GM18511 (cell line): ENCODE measurements at regions not wholly inside any gene's neighbourhood (a gene's known extent, or its start where the extent isn't known, plus 50 kb on each side); places are given as distances from the start of the nearest gene placed in this dataset.
A peak's percentile ranks its signal among the peaks of the same experiment; 100 is the strongest.

Experiments used
- ATAC-seq: cut with Tn5 transposase; IDR thresholded peaks from one replicate; pipeline ENCODE4 v1.9.1; 2021; ENCODE audit warnings: mild to moderate bottlenecking, moderate library complexity; ENCODE audit not compliant: unreplicated experiment

DNA sequence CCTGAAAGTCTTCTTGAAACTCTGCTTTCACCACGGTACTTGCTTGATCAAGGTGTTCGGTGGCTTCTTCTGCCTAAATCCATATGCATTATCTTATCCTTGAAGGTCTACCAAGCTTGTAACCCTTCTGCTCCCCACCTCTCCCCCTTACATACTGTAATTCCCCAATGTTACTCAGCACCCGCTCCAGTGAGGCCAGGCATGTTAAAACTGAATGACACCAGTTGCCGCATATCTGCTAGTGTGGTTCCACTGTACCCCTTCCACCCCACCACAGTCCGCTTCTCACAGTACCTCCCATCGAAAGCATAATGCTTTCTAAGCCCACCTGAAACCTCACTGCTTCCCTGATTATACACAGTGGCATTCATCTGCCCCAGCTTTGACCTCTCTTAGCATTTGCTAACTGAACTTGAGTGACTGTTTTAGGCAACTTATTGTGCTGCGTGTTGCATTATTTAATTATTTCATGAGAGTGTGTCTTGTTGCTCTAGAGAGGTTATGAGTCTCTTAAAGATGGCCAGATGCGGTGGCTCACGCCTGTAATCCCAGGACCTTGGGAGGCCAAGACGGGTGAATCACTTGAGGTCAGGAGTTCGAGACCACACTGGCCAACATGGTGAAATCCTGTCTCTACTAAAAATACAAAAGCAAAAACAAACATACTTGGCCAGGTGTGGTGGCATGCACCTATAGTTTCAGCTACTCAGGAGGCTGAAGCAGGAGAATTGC lies 87.6 kb upstream of the MBNL2 start:
- ATAC-seq: no peak

DNA sequence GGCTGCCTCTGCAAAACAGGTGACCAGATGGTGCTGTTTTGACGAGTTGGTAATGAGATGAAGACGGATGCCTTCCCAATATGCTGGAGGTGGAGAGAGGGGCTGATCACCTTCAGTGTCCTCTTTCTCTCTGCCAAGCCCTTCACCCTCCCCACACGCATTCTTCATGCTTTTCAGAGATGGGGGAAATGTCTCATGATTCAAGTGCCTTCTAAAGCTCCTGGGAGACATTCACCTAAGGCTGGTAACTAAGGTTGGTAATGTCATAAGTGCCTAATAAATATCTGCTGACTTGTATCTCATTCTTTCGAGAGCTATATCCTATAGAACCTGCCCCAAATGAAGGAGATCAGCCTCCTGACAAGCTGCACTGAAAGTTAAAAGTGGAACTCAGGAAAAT lies 86.2 kb upstream of the MBNL2 start:
- ATAC-seq: no peak

DNA sequence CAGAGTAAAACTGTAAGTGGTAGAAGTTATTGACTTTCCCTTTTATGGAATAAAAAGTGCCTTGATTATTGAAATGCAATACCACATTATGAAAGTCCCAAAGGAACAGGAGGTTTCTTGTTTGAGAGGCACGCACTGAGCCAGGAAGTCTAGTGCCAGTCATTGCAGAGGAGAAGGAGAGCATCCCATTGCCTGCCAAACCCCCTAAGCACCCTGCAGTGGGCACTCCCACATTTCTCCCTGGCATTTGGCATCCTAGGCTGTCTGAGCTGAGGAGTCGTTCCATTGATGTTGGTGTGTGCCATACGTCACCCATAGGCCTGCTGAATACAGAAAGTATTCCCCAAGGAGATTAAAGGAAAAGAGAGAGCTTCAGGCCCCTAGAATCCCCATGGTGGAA lies 85.7 kb upstream of the MBNL2 start:
- no peak for ATAC-seq

DNA sequence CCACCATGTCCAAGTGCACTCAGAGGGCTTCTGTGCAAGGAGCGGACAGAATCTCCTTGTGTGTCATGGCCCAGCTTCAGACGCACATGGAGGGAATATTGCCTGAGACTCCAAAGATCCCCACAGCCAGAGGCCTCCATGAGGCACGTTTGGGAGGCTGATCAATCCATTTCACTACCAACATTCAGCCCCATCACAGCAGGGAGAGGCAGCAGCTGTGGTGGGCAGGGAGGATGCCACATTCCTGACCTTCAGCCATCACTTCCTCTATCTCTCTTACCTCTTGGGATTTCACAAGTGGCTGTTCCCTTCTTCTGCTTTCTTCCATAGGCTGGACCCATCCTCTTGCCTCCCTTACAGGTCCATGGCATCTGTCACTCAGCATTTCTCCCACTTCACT lies 82.4 kb upstream of the MBNL2 start:
- no peak for ATAC-seq

DNA sequence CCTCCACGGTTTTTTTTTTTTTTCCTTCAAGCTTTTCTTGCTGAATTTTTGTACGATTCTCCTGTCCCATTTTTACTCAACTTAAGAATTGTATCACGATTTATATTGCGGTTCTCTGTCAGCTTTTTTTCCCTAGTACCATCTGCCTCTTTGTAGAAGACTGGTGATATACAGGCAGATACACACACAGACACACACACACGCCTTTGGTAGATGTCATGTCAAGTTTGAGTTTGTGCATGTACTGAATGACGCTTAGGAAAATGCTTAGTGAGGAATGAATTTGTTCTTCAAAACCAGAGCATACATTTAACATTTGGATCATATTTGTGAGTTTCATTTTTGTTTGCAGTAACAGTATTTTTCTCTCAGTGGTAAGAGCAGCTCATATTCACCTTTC lies 82.0 kb upstream of the MBNL2 start:
- ATAC-seq: no peak

DNA sequence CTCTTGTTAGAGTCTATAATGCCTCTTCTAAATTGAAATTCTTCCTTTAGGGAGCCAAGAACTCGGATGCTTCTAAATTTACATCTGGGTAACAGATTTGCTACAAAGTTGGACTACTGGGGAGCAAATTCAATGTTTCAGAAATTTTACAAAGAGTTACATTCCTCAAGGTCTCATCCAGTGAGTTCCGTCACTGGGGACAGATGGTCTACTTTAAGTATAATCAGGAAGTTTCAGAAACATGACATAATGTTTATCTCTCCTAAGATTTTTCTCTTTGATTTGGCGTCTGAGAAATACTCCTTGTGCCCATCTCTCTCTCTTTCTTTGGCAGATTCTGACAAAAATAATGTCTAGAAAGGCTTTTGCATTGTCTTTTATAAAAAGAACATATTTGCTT lies 81.5 kb upstream of the MBNL2 start:
- no peak for ATAC-seq

DNA sequence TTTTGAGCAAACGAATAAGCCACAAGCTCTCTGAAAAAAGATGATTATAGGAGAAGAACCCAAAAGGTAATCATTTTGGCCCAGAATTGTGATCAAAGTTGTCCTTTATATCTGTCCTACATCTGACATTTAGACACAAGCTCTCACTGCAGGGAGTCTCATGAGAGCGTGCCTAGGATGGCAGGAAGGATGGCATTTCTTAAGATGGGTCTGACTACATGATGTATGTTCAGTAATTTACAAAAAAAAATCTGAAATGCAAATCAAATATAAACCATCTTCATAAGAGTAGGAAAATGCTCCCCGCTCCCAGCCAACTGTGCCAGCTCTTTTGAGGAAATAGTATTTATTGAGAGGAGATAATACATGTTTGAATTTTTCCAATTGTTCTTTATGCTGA lies 81.0 kb upstream of the MBNL2 start:
- ATAC-seq: no peak

DNA sequence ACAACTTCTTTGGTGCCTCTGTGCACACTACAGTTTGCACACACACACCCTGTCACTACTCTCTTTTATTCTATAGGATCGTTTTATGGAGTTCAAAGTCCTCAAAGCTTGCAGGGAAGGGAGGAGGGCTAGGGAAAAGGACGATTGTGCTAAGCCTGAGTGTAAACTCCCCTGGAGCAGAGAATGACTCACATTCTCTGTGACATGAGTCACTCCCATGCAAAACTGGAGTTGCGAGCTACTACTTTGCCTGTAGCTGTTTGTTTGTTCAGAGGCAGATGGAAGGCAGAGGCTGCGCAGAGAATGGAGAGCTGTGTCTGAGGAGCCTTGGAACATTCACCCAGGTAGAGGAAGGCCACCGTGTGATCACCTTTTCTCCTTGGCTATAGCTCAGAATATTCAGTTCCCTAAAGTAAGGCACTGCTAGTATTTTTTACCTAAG lies 80.5 kb upstream of the MBNL2 start:
- ATAC-seq: peak; percentile 95

DNA sequence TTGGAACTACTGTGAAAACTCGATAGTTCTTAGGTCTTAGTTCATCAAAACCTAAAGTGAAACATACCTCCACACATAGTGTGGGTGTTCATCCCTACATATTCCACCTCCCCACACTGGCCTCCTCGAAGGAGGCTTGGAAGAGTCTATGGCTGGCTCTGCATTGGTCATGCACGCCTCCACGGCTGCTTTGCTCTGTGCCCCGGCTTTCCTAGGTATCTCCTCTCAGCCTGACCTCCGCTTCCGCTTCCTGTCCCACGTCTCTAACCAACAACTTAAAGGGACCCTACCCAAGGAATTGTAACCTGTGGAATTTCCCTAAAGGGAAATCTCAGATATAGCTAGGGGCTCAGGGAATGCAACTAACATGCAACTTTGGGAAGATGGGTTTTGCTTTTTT lies 79.7 kb upstream of the MBNL2 start:
- no peak for ATAC-seq

DNA sequence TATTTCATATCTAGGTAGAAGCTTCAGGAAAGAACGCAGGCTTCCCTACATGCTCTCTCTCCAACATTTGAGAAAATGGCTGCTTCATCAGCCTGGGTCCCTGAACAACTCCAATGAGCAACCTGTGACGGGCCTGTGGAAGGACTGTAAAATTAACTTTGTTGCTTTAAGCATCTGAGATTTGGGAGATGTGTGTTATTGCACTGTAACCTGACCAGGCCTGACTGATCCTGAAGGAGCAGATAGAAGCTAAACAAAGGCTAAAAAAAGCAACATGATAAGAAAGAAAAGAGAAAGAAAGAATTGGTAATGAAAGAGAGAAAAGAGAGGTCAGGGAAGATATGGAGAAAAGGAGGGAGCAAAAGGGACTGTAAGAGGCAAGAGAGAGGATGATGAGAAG lies 77.1 kb upstream of the MBNL2 start:
- ATAC-seq: no peak

DNA sequence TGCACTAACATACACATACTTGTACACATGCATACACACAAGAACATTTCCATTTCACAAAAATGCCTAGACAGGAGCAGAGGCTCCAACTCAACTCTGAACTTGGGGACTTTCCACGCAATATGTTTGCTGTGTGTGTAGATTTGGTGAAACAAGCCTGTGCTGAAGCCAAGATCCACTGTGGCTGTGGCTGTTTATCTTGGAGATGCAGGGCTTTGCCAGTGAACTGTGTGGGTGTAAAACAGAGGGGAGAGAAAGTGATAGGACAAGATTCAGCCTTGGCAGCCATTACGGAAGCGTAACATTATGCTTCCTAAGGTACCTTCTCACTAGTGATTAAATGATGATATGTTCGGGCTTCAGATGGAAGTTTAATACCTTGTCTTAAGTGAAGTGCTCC lies 73.2 kb upstream of the MBNL2 start:
- no peak for ATAC-seq

DNA sequence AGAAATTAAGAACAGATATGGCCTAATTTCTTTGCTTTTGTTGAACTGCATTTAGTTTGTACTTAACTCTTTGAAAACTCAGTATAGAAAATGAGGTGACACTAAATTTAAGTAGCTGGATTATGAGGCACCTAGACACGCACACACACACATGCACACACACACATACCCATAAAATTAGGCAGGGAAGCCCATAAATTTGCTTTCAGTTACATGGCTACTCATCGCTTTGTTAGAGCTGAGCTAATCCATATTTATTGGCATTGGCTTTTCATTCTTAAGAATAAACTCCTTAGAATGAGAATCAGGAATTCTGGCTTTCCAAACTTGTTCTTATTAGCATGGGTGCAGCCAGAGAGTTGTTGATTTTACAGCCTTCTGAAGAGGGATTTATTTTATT lies 61.7 kb upstream of the MBNL2 start:
- no peak for ATAC-seq

DNA sequence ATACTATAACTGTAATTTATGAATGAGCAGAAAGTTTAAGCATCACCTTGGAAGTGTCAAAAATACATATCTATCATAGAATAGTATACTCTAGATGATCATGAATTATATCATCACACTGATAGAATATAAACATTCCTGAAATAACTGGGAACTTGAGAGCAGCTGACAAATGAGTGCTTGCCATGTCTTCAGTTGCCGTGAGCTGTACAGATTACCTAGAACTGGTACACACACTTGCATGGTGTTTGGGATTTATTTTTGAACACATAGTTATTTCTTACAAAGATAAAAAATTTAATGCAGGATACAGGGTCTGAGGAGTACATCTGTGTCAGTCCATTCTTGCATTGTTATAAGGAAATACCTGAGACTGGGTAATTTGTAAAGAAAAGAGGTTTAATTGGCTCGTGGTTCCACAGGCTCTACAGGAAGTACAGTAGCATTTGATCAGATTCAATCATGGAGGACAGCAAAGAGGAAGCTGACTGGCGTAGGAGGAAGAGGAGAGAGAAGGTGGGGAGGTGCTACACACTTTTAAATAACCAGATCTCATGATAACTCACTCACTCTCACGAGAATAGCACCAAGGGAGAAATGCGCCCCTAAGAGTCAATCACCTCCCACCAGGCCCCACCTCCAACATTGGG lies 60.4 kb upstream of the MBNL2 start:
- ATAC-seq: no peak

DNA sequence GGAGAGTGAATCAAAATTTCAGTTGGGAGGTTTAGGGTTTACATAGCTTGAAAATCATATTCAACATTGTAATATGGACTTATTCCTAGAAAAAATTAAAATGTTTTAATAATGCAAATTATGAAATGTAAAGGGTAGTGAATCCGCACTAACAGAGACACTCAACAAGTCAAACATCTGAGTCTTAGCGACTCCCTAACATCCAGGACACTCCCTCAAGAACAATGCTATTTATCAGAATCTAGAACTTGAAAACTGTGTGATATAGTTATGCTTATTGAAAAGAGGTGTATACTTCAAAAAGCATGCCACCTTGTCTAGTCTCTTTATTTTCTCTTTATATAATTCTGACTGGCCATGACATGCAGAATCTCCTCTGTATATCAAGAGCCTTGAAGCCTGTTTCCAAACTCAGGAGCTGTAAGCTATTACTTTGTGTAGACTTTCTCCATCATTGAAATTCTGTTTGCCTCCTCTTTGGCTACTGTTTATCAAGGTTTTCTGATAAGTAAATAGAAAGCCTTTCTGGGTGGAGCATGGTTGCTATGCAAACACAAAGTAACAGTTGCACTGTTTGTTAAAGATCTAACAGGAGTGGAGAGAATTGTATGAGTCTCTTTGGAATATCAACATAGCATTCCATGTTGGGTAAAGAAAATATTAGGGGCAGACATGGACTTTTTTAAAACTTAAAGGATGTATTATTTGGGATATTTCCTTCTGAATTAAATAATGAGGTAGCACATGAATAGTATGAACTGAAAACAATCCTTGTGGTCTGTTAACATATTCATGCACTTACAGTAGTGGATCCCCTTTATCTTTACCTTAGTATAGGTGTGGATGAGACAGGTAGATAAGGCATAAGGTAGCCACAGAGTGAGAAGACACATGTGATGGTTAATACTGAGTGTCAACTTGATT lies 56.4 kb upstream of the MBNL2 start:
- no peak for ATAC-seq

DNA sequence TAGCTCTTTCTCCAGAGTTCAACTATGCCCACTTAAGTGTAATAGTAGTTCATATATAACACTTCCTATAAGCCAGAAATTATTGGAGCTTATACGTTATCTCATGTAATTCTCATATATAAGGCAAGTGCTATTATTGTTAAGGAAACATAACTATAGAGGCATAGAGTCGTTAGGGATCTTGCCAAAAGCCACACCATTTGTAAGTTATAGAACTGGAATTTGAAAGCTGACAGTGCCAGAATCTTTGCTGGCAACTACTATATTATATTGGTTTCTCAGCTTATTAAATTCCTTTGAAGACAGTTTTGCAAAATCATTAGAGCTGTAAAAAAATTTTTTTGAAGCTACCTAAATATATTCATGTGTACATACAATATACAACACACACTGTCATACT lies 51.0 kb upstream of the MBNL2 start:
- no peak for ATAC-seq
